ENCODE measurements at regions not wholly inside any gene's neighbourhood (a gene's known extent, or its start where the extent isn't known, plus 50 kb on each side); places are given as distances from the start of the nearest gene placed in this dataset.
"Not testable (repeated sequence)": the region's sequence is repeated elsewhere in the genome, so short reads cannot be mapped to it uniquely, and the experiment has no call there.

- WGBS (ENCODE audit: insufficient coverage): 81% methylated on average over 8 of the region's 8 CpGs
- H3K27me3 Mint-ChIP-seq (ENCODE audit: low read depth in 2 of 2): peaks cover 9 to 11% of the 10 kb centered on the region in 2 donors
- Histone ChIP-seq H3K9me3 (ENCODE audit: control insufficient read depth, insufficient read depth, low read length) (no peaks in the 10 kb centered on the region), H3K27me3 (ENCODE audit: control insufficient read depth, insufficient read depth, low read length) (no peaks in the 10 kb centered on the region), H3K27ac (ENCODE audit: low read length) (no peak overlapping the region), H3K4me3 (ENCODE audit: low read length) (no peak overlapping the region), H3K4me1 (ENCODE audit: control insufficient read depth, insufficient read depth, low read length) (no peaks in the 10 kb centered on the region), H3K36me3 (ENCODE audit: control insufficient read depth, insufficient read depth, low read length) (no peaks in the 10 kb centered on the region)
- no peaks in the 10 kb centered on the region for H3K4me1 Mint-ChIP-seq
- TF ChIP-seq CTCF (IDR thresholded peaks at IDR 0.05): no peak
- no peak for ATAC-seq
- no peak for DNase-seq
- no peaks in the 10 kb centered on the region for H3K9me3 Mint-ChIP-seq
- no peak overlapping the region for H3K27ac Mint-ChIP-seq
- intact Hi-C loops (cut with micrococcal nuclease): no loop called here
- H3K4me3 Mint-ChIP-seq: no peak overlapping the region
- H3K36me3 Mint-ChIP-seq: no peaks in the 10 kb centered on the region
These were observed 432.1 kb downstream of the BRD1 start for GRCh38 chr22:49395617-49396016.

- ATAC-seq; DNase-seq; H3K9me3 Mint-ChIP-seq; H3K4me1 Mint-ChIP-seq; H3K36me3 Mint-ChIP-seq; intact Hi-C loops (cut with micrococcal nuclease); H3K27me3 ChIP-seq (ENCODE audit: control insufficient read depth, insufficient read depth, low read length); H3K4me3 ChIP-seq (ENCODE audit: low read length); H3K27ac ChIP-seq (ENCODE audit: low read length); H3K36me3 ChIP-seq (ENCODE audit: control insufficient read depth, insufficient read depth, low read length); H3K4me3 Mint-ChIP-seq; H3K9me3 ChIP-seq (ENCODE audit: control insufficient read depth, insufficient read depth, low read length); H3K27ac Mint-ChIP-seq; H3K4me1 ChIP-seq (ENCODE audit: control insufficient read depth, insufficient read depth, low read length): not testable (repeated sequence)
- H3K27me3 Mint-ChIP-seq (ENCODE audit: low read depth in 2 of 2): peaks cover 14 to 16% of the 10 kb centered on the region in 2 donors
- 90% methylated on average over 4 of the region's 5 CpGs for WGBS (ENCODE audit: insufficient coverage)
These were observed 432.6 kb downstream of the BRD1 start for GRCh38 chr22:49395062-49395461.

- no peak overlapping the region for H3K4me3 Mint-ChIP-seq
- Histone ChIP-seq H3K4me1 (ENCODE audit: control insufficient read depth, insufficient read depth, low read length) (no peaks in the 10 kb centered on the region), H3K27ac (ENCODE audit: low read length) (no peak overlapping the region), H3K36me3 (ENCODE audit: control insufficient read depth, insufficient read depth, low read length) (no peaks in the 10 kb centered on the region), H3K27me3 (ENCODE audit: control insufficient read depth, insufficient read depth, low read length) (no peaks in the 10 kb centered on the region), H3K9me3 (ENCODE audit: control insufficient read depth, insufficient read depth, low read length) (no peaks in the 10 kb centered on the region), H3K4me3 (ENCODE audit: low read length) (no peak overlapping the region)
- H3K36me3 Mint-ChIP-seq: no peaks in the 10 kb centered on the region
- no peak for TF ChIP-seq CTCF (IDR thresholded peaks at IDR 0.05)
- intact Hi-C loops (cut with micrococcal nuclease): no loop called here
- H3K9me3 Mint-ChIP-seq: no peaks in the 10 kb centered on the region
- ATAC-seq (no peak), DNase-seq (no peak)
- H3K4me1 Mint-ChIP-seq: no peaks in the 10 kb centered on the region
- no peak overlapping the region for H3K27ac Mint-ChIP-seq
- WGBS (ENCODE audit: insufficient coverage): 87% methylated on average over 6 of the region's 7 CpGs
- peaks cover 14 to 23% of the 10 kb centered on the region in 2 donors for H3K27me3 Mint-ChIP-seq (ENCODE audit: low read depth in 2 of 2)
These were observed 433.4 kb downstream of the BRD1 start for GRCh38 chr22:49394116-49394785.

GRCh38 chr22:49393526-49393925 lies 434.1 kb downstream of the BRD1 start:
- H3K36me3 ChIP-seq (ENCODE audit: control insufficient read depth, insufficient read depth, low read length): no peaks in the 10 kb centered on the region
- H3K36me3 Mint-ChIP-seq: no peaks in the 10 kb centered on the region
- no peaks in the 10 kb centered on the region for H3K4me1 ChIP-seq (ENCODE audit: control insufficient read depth, insufficient read depth, low read length)
- no peak for ATAC-seq
- no peak for DNase-seq
- no peaks in the 10 kb centered on the region for H3K9me3 Mint-ChIP-seq
- TF ChIP-seq CTCF (IDR thresholded peaks at IDR 0.05): no peak
- H3K27ac Mint-ChIP-seq: no peak overlapping the region
- no peak overlapping the region for H3K27ac ChIP-seq (ENCODE audit: low read length)
- WGBS (ENCODE audit: insufficient coverage): 91% methylated on average over 6 of the region's 7 CpGs
- H3K4me3 Mint-ChIP-seq: no peak overlapping the region
- H3K27me3 Mint-ChIP-seq (ENCODE audit: low read depth in 2 of 2): peaks cover 14 to 23% of the 10 kb centered on the region in 2 donors
- H3K4me1 Mint-ChIP-seq: no peaks in the 10 kb centered on the region
- no peaks in the 10 kb centered on the region for H3K27me3 ChIP-seq (ENCODE audit: control insufficient read depth, insufficient read depth, low read length)
- no peaks in the 10 kb centered on the region for H3K9me3 ChIP-seq (ENCODE audit: control insufficient read depth, insufficient read depth, low read length)
- no peak overlapping the region for H3K4me3 ChIP-seq (ENCODE audit: low read length)
- intact Hi-C loops (cut with micrococcal nuclease): no loop called here
